ENCODE measurements at regions not wholly inside any gene's neighbourhood (a gene's known extent, or its start where the extent isn't known, plus 50 kb on each side); places are given as distances from the start of the nearest gene placed in this dataset.

- Histone ChIP-seq H3K27ac (ENCODE audit: low read depth, low read length) (no peak overlapping the region), H3K9me3 (ENCODE audit: control insufficient read depth in 1 of 2, insufficient read depth in 1 of 2, low read depth in 1 of 2, low read length in 2 of 2) (no peaks in the 10 kb centered on the region), H3K79me2 (ENCODE audit: insufficient read depth, low read length) (no peaks in the 10 kb centered on the region), H3K9ac (ENCODE audit: low read length) (no peak overlapping the region), H3K9me2 (ENCODE audit: insufficient read depth) (no peaks in the 10 kb centered on the region), H3K4me2 (ENCODE audit: low read length) (no peak overlapping the region), H3K4me1 (ENCODE audit: control insufficient read depth in 1 of 2, insufficient read depth in 2 of 2, low read length in 2 of 2) (no peaks in the 10 kb centered on the region), H4K20me1 (ENCODE audit: insufficient read depth) (no peaks in the 10 kb centered on the region), H3K4me3 (replicated peaks in 1 of 2; ENCODE audit: low read depth in 1 of 2, low read length in 2 of 2) (no peak overlapping the region), H3K27me3 (ENCODE audit: insufficient read depth, low read length) (no peaks in the 10 kb centered on the region), H3K36me3 (ENCODE audit: control insufficient read depth in 1 of 2, insufficient read depth in 2 of 2, low read length in 2 of 2) (no peaks in the 10 kb centered on the region), H2AFZ (ENCODE audit: low read depth, low read length, poor library complexity, severe bottlenecking) (no peak overlapping the region)
- POLR2A ChIA-PET: no interaction called here
- DNase-seq (ENCODE audit: low read depth, low spot score): no peak
- ATAC-seq: no peak
- intact Hi-C loops (cut with micrococcal nuclease): loop anchor here (10.0 kb wide), 1 partner anchor 135 kb away; no protein-coding TSS in a partner anchor
- CTCF ChIA-PET: no interaction called here
- no TSS peak for BruUV-seq (replicated peaks)
- RAD21 ChIA-PET (ENCODE audit: low non-redundant PET in 1 of 2, low total read pairs in 2 of 2, uncharacterized antibody in 2 of 2, unreplicated experiment in 2 of 2): no interaction called here
- no peak for TF ChIP-seq EZH2 (IDR thresholded peaks at IDR 0.05)
- no peak for TF ChIP-seq POLR2A (IDR thresholded peaks at IDR 0.05; ENCODE audit: borderline replicate concordance, extremely low read depth, insufficient read depth, insufficient read length)
- TF ChIP-seq EZH2phosphoT487 (IDR thresholded peaks at IDR 0.05; ENCODE audit: borderline replicate concordance): no peak
- no peak for TF ChIP-seq RAD21 (IDR thresholded peaks at IDR 0.05; ENCODE audit: low read depth)
- no peak for TF ChIP-seq CTCF (IDR thresholded peaks at IDR 0.05 in 2 of 3, conservative IDR thresholded peaks at IDR 0.05 in 1 of 3; ENCODE audit: borderline replicate concordance in 1 of 3, insufficient read depth in 1 of 3, low read depth in 2 of 3, low read length in 2 of 3)
- TF ChIP-seq SP1 (IDR thresholded peaks at IDR 0.05; ENCODE audit: low read depth): no peak
- TF ChIP-seq SRF (IDR thresholded peaks at IDR 0.05; ENCODE audit: low read depth): no peak
- no peak for TF ChIP-seq SIN3A (IDR thresholded peaks at IDR 0.05; ENCODE audit: low read depth)
- TF ChIP-seq YY1 (IDR thresholded peaks at IDR 0.05; ENCODE audit: extremely low read depth, insufficient replicate concordance, low read depth, low read length): no peak
- no peak for TF ChIP-seq CBX3 (IDR thresholded peaks at IDR 0.05; ENCODE audit: low read depth)
- no peak for TF ChIP-seq REST (IDR thresholded peaks at IDR 0.05; ENCODE audit: low read depth)
- TF ChIP-seq EGR1 (IDR thresholded peaks at IDR 0.05; ENCODE audit: low read depth): no peak
- TF ChIP-seq JUND (IDR thresholded peaks at IDR 0.05): no peak
- TF ChIP-seq POLR2AphosphoS5 (IDR thresholded peaks at IDR 0.05; ENCODE audit: low read depth, low read length): no peak
- no peak for TF ChIP-seq MAX (IDR thresholded peaks at IDR 0.05)
Measured at GRCh38 chr12:13299457-13299856, 102.9 kb downstream of the EMP1 start.

All from HCT116 (cell line).